NCI-H345 (cell line): ENCODE measurements at regions not wholly inside any gene's neighbourhood (a gene's known extent, or its start where the extent isn't known, plus 50 kb on each side); places are given as distances from the start of the nearest gene placed in this dataset.
A peak's percentile ranks its signal among the peaks of the same experiment; 100 is the strongest.
"Not testable (repeated sequence)": the region's sequence is repeated elsewhere in the genome, so short reads cannot be mapped to it uniquely, and the experiment has no call there.

ENCODE experiments used
- DNase-seq: peaks from one replicate; lab custom pipeline; 2025; lab: John Stamatoyannopoulos, UW

GRCh38 chr13:65154661-65155447, 2075.3 kb downstream of the PCDH9 start:
- no peak for DNase-seq

GRCh38 chr13:65149687-65150086, 2080.4 kb downstream of the PCDH9 start:
- DNase-seq: no peak

- no peak for DNase-seq
Measured at GRCh38 chr13:65143920-65144319, 2086.2 kb downstream of the PCDH9 start.

GRCh38 chr13:65133094-65133493, 2097.0 kb downstream of the PCDH9 start:
- DNase-seq: no peak

- DNase-seq: no peak
Measured at GRCh38 chr13:65125236-65125635, 2104.9 kb downstream of the PCDH9 start.

GRCh38 chr13:65112531-65112941, 2117.6 kb downstream of the PCDH9 start:
- no peak for DNase-seq

- no peak for DNase-seq
Measured at GRCh38 chr13:65112123-65112522, 2118.0 kb downstream of the PCDH9 start.

- DNase-seq: no peak
Measured at GRCh38 chr13:65111223-65111622, 2118.9 kb downstream of the PCDH9 start.

GRCh38 chr13:65104436-65104835, 2125.7 kb downstream of the PCDH9 start:
- not testable (repeated sequence) for DNase-seq

GRCh38 chr13:65103351-65103750, 2126.8 kb downstream of the PCDH9 start:
- DNase-seq: no peak

- DNase-seq: no peak
Measured at GRCh38 chr13:65095161-65096082, 2134.7 kb downstream of the PCDH9 start.

GRCh38 chr13:65093357-65093756, 2136.8 kb downstream of the PCDH9 start:
- DNase-seq: no peak

GRCh38 chr13:65091031-65091430, 2139.1 kb downstream of the PCDH9 start:
- no peak for DNase-seq

GRCh38 chr13:65090186-65090585, 2139.9 kb downstream of the PCDH9 start:
- DNase-seq: no peak

GRCh38 chr13:65088906-65089305, 2141.2 kb downstream of the PCDH9 start:
- no peak for DNase-seq

- DNase-seq: no peak
Measured at GRCh38 chr13:65085977-65086376, 2144.2 kb downstream of the PCDH9 start.

- DNase-seq: no peak
Measured at GRCh38 chr13:65074248-65074647, 2155.9 kb downstream of the PCDH9 start.

GRCh38 chr13:65064967-65065366, 2165.2 kb downstream of the PCDH9 start:
- DNase-seq: no peak

- DNase-seq: peak; percentile 31
Measured at GRCh38 chr13:65063753-65064152, 2166.4 kb downstream of the PCDH9 start.

GRCh38 chr13:65057986-65058385, 2172.2 kb downstream of the PCDH9 start:
- DNase-seq: no peak

GRCh38 chr13:65054277-65054676, 2175.9 kb downstream of the PCDH9 start:
- no peak for DNase-seq

GRCh38 chr13:65036999-65037398, 2193.1 kb downstream of the PCDH9 start:
- DNase-seq: no peak

GRCh38 chr13:65035302-65035701, 2194.8 kb downstream of the PCDH9 start:
- no peak for DNase-seq
